CMK (cell line): ENCODE measurements at regions not wholly inside any gene's neighbourhood (a gene's known extent, or its start where the extent isn't known, plus 50 kb on each side); places are given as distances from the start of the nearest gene placed in this dataset.
"Not testable (repeated sequence)": the region's sequence is repeated elsewhere in the genome, so short reads cannot be mapped to it uniquely, and the experiment has no call there.

Source experiments
- DNase-seq: peaks from one replicate; pipeline ENCODE4 v3.0.0-alpha.2; 2010; ENCODE audit warnings: low read depth

DNA sequence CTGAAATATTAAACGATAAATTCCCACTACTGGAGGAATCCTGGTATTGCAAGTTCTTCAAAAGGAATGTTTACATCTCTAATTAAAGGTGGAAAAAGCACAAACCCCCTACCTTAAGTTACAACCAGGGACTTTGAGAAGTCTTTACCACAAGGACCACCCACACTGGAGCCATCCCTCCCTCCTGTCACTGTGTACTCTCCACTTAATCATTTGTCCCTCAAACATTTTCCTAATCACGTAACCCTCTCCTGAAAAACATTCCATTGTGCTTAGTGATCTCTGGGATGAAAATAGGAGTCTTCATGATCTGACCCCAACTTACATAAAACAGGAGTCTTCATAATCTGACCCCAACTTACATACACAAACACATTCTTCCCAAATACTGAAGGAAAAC, 85.7 kb downstream of the SUCLG1 start:
- DNase-seq: no peak

DNA sequence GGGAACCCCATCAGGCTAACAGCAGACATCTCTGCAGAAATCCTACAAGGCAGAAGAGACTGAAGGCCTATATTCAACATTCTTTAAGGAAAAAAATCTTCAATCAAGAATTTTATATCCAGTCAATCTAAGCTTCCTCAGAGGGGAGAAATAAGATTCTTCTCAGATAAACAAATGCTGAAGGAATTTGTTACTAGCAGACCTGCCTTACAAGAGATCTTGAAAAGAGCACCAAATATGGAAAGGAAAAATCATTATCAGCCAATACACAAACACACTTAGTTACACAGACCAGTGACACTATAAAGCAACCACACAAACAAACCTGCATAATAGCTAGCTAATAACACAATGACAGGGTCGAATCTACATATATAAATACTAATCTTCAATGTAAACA, 96.5 kb downstream of the SUCLG1 start:
- DNase-seq: no peak

DNA sequence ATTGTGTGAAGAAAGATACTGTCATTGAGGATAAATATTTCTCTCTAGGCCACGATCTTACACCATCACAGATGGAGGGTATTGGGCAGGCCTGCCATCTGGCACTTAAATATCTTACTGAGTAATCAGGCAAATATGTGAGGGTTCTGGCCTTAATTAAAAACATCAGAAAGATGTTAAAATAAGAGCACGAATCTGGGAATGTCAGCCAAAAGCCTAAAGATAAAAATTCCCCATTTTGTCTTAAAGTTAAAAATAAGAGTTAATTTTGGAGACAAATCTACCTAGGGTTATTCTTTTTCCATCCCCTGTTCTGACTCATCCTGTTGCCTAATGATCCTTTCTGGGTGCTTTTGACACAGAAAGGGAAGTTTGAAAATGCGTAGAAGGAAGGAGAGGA, 121.0 kb downstream of the SUCLG1 start:
- no peak for DNase-seq

GRCh38 chr2:84327645-84328249, 131.3 kb downstream of the SUCLG1 start:
- DNase-seq: no peak

DNA sequence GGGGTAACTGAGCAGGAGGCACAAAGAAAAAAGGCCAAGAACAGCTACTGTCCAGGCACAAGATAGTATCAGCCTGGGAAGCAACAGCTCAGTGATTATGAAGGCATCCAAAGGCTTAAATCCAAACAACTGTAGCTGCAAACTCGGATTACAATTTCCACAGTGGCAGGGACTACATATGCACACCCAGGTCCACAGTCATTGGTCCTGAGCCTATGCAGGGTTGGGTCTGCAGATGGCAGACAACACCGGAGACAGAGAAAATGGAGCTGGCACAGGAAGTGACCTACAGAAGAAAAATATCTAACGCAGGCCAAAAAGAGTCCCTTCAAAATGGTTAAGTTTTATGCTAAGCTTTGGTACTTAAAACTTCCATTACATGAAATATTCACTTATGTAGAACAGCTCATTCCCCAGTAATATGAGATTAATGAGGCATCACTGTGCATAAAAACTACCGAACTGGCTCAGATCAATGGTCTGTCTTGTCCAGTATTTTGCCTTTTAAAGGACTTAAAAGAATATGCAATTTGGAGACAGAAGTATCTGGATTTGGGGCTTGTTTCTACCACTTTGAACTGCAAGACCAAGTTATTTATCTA, 132.1 kb downstream of the SUCLG1 start:
- DNase-seq: no peak

DNA sequence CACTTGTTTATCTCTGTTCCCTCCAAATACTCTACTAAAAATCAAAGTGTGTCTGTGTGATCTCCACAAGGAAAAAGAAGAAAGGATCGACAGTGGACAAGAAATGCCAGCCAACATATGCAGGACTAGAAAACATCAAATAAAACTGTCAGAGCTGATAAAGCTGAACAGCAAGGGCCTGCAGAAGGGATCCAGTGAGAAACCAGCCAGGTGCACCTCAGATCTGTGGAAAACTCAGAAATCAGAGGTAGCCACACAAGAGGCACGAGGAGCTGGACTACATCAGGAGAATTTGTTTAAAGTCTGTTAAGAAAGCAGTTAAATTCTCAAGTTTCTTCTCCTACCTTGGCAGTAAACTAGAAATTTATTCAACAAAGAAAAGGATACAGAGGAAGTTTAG, 135.2 kb downstream of the SUCLG1 start:
- no peak for DNase-seq

GRCh38 chr2:84320940-84321339, 138.1 kb downstream of the SUCLG1 start:
- DNase-seq: no peak

- no peak for DNase-seq
Observed at GRCh38 chr2:84319581-84319980, 139.5 kb downstream of the SUCLG1 start.

GRCh38 chr2:84317135-84317534, 141.9 kb downstream of the SUCLG1 start:
- DNase-seq: no peak

GRCh38 chr2:84314901-84315330, 144.2 kb downstream of the SUCLG1 start:
- DNase-seq: peak; percentile 39

DNA sequence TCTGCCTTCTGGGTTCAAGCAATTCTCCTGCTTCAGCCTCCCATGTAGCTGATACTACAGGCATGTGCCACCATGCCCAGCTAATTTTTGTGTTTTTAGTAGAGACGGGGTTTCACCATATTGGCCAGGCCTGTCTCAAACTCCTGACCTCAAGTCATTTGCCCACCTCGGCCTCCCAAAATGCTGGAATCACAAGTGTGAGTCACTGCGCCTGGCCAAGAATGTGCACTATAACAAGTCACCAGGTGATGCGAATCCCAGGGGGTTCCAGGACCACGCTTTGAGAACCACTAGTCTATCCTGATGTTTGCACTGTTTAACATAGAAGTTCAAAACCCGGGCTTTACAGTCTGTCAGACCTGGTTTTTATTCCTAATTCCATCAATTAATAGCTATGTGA, 144.8 kb downstream of the SUCLG1 start:
- DNase-seq: no peak

DNA sequence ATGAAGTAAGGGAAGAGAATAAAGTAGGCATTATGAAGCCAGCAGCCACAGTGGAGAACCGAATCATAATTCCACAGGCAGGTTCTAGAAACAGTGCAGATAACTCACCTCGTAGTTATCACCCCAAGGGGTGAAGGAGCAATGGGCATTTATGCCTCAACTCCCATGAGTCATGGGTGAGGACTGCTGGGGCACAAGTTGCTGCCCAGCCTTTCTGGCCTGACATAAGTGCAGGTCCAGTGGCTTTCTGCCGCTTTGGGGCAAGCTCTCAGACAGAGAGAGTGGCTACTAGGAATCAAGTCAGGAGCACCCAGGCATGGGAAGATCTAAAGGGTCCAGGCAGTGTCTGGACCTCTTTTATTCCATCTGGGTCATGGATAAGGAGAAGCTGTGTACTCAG, 149.8 kb downstream of the SUCLG1 start:
- no peak for DNase-seq

DNA sequence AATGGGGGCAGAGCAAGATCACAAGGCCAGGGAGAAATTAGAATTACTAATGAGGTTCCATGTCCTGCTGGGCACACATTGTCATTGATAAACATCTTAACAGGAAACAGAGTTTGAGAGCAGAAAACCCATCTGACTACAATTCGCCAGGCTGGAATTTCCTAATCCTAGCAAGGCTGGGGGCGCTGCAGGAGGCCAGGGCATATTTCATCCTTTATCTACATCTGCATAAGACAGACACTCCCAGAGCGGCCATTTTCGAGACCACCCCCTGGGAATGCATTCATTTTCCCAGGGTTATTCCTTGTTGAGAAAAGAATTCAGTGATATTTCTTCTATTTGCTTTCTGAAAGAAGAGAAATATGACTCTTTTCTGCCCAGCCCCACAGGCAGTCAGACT, 152.7 kb downstream of the SUCLG1 start:
- DNase-seq: no peak

GRCh38 chr2:84302513-84303412, 156.3 kb downstream of the SUCLG1 start:
- peak; percentile 52 for DNase-seq

- no peak for DNase-seq
Observed at GRCh38 chr2:84301717-84302116, 157.4 kb downstream of the SUCLG1 start.

- no peak for DNase-seq
Observed at GRCh38 chr2:84300696-84301029, 158.4 kb downstream of the SUCLG1 start.

GRCh38 chr2:84300001-84300695, 158.9 kb downstream of the SUCLG1 start:
- DNase-seq: not testable (repeated sequence)

- no peak for DNase-seq
Observed at GRCh38 chr2:84299211-84299775, 159.8 kb downstream of the SUCLG1 start.

- DNase-seq: no peak
Observed at GRCh38 chr2:84297155-84297554, 161.9 kb downstream of the SUCLG1 start.

DNA sequence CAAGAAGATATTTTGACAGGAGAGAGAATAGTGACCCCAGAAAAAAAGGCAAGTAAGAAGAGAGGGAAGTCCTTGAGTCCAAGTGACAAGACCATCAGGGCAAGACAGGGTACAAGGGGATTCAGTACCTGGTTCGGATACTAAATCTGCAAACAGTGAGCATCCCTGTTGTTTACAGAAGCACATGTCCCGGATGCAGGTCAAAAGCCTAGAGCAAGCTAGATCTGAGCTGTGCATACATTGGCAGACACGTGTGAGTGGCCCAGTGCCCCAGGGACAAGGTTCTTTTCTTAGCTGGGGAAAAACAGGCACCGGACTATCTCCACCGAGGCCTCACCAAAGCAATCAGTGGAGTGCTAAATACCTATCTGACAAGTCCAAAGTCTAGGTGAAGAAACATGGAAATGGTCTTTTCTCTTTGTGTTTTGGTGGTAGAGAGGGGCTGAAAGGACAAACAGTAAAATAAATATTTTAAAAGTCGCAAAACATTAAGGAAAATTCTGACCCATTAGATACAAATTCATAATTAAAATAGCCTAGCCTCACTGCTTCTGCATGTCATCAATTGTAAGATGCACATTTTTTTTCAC, 165.2 kb downstream of the SUCLG1 start:
- DNase-seq: no peak

DNA sequence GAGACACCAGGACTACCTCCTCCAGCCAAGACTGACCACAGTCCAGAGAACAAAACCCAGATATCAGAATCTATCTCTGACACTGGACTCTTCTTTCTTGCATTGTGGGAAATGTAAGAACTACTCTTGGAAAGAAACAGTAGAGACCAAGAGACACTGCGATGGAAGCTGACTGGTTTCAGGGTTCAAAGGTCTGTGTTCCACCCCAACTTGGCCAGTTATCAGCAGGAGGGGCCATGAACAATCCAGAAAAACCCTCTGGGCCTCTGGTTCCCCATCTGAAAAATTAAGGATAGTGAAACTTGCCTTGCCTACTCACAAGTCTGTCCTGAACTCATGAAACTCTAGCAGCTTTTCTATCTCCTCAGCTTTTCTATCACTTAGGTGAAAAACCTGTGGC, 166.5 kb downstream of the SUCLG1 start:
- no peak for DNase-seq

- peak; percentile 73 for DNase-seq
Observed at GRCh38 chr2:84290537-84290936, 168.5 kb downstream of the SUCLG1 start.
